ENCODE measurements at regions not wholly inside any gene's neighbourhood (a gene's known extent, or its start where the extent isn't known, plus 50 kb on each side); places are given as distances from the start of the nearest gene placed in this dataset.

DNA sequence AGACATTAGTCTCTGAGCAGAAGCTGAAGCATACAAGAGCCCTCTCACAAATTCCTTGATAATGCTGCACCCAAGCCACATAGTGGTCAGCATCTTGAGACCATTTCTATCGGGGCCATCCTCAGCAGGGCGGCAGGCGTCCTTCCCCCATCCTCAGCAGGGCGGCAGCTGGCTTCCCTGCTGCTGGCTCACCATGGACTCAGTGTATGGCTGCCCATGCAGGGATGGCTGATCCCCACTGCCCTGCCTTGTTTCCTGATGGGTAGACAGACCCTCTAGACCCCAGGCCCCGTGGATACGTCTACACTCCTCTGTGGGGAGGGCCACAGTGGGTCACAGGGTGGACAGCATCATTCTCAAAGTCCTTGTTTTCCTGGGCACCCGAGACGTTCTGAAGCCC, 406.8 kb downstream of the TCERG1L start:
- no peaks in the 10 kb centered on the region for H3K4me1 Mint-ChIP-seq
- TF ChIP-seq, protein P1, sequence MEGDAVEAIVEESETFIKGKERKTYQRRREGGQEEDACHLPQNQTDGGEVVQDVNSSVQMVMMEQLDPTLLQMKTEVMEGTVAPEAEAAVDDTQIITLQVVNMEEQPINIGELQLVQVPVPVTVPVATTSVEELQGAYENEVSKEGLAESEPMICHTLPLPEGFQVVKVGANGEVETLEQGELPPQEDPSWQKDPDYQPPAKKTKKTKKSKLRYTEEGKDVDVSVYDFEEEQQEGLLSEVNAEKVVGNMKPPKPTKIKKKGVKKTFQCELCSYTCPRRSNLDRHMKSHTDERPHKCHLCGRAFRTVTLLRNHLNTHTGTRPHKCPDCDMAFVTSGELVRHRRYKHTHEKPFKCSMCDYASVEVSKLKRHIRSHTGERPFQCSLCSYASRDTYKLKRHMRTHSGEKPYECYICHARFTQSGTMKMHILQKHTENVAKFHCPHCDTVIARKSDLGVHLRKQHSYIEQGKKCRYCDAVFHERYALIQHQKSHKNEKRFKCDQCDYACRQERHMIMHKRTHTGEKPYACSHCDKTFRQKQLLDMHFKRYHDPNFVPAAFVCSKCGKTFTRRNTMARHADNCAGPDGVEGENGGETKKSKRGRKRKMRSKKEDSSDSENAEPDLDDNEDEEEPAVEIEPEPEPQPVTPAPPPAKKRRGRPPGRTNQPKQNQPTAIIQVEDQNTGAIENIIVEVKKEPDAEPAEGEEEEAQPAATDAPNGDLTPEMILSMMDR (conservative IDR thresholded peaks at IDR 0.05): no peak
- H3K9me3 Mint-ChIP-seq: no peaks in the 10 kb centered on the region
- peaks cover 6% of the 10 kb centered on the region for H3K27me3 Mint-ChIP-seq (ENCODE audit: low read depth)
- H3K27ac Mint-ChIP-seq (ENCODE audit: unreplicated experiment): no peak overlapping the region
- no peaks in the 10 kb centered on the region for H3K36me3 Mint-ChIP-seq (ENCODE audit: low read depth)
- DNase-seq (ENCODE audit: low read depth, low spot score): no peak
- H3K4me3 Mint-ChIP-seq: no peak overlapping the region

DNA sequence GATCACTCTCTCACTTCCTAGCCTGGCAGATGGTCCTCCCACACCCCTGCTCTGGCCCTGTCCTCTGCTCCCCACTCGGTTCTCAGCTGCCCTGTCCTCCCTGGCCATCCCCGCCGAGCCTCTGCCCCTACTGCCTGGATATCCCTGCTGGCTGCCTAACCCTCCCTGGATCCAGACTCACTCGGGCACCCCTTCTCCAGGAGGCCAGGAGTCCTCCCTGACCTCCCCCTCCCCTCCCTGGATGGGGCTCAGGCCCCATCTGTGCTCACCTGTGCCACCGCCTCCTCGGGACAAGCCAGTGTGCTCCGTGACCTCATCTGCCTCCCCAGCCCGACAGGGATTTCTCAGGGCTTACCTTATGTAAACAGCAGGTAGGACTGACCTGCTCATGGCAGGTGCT, 406.1 kb downstream of the TCERG1L start:
- no peak for DNase-seq (ENCODE audit: low read depth, low spot score)
- TF ChIP-seq, protein P1 (conservative IDR thresholded peaks at IDR 0.05): no peak
- peaks cover 13% of the 10 kb centered on the region for H3K27me3 Mint-ChIP-seq (ENCODE audit: low read depth)
- H3K9me3 Mint-ChIP-seq: no peaks in the 10 kb centered on the region
- no peak overlapping the region for H3K4me3 Mint-ChIP-seq
- H3K27ac Mint-ChIP-seq (ENCODE audit: unreplicated experiment): no peak overlapping the region
- H3K4me1 Mint-ChIP-seq: no peaks in the 10 kb centered on the region
- no peaks in the 10 kb centered on the region for H3K36me3 Mint-ChIP-seq (ENCODE audit: low read depth)

DNA sequence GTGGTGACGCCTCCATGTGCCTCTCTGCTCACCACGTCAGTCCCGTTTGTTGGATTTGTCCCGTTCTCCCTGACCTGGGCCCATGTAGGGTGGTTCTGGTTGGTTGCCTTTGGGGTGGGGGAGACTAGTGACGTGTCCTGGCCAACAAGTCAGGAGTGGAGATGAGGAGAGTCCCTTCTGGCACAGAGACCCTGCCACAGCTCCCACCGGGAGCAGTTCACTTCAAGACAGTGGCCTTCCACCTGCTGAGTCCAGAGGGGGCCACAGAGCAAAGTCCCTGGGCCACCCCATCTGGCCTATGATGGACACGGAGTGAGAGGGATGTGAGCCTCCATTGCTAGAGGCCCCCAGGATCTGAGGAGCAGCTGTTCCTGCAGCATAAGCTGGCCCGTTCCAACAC, 405.6 kb downstream of the TCERG1L start:
- Mint-ChIP-seq H3K4me3 (no peak overlapping the region), H3K27ac (ENCODE audit: unreplicated experiment) (no peak overlapping the region), H3K27me3 (ENCODE audit: low read depth) (peaks cover 13% of the 10 kb centered on the region), H3K9me3 (no peaks in the 10 kb centered on the region), H3K36me3 (ENCODE audit: low read depth) (no peaks in the 10 kb centered on the region), H3K4me1 (no peaks in the 10 kb centered on the region)
- no peak for DNase-seq (ENCODE audit: low read depth, low spot score)
- TF ChIP-seq, protein P1 (conservative IDR thresholded peaks at IDR 0.05): no peak

DNA sequence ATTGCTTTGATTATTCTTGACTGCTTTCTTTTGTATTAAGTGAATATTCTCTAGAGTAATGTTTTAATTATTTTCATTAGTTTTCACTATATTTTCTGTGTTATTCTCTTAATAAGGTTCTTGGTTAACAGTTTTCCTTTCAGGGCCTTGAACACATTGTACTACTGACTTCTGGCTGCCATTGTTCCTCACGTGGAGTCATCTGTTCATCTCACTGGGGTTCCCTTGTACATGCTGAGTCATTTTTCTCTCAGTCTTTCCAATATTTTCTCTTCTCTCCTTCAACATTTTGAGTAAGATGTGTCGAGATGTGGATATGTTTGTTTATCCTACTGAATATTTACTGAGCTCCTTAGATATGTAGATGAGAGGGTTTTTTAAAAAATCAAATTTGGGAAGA, 400.7 kb downstream of the TCERG1L start:
- Mint-ChIP-seq H3K27ac (ENCODE audit: unreplicated experiment) (no peak overlapping the region), H3K27me3 (ENCODE audit: low read depth) (peaks cover 28% of the 10 kb centered on the region), H3K9me3 (peaks cover 7% of the 10 kb centered on the region), H3K4me3 (no peak overlapping the region), H3K36me3 (ENCODE audit: low read depth) (no peaks in the 10 kb centered on the region), H3K4me1 (no peaks in the 10 kb centered on the region)
- TF ChIP-seq, protein P1 (conservative IDR thresholded peaks at IDR 0.05): no peak
- no peak for DNase-seq (ENCODE audit: low read depth, low spot score)

DNA sequence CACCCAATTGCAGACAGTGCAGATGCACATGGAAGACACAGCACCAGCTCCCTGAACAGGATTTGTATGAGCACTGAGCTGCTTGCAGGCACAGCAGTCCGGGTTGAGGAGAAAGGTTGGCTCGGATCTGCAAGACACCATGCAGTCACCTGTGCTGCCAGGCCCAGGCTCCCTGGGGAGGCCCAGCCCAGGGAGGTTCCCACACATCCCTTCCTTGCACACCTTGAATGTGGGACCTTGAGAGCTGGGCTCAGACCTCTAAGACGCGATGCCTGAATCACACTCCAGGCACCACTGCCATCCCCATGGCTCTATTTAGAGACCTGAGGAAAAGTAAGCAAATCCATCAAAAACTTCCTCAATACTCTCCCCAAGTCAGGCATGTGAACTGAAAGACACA, 397.7 kb downstream of the TCERG1L start:
- Mint-ChIP-seq H3K36me3 (ENCODE audit: low read depth) (no peaks in the 10 kb centered on the region), H3K27me3 (ENCODE audit: low read depth) (peaks cover 43% of the 10 kb centered on the region), H3K9me3 (peaks cover 7% of the 10 kb centered on the region), H3K27ac (ENCODE audit: unreplicated experiment) (no peak overlapping the region), H3K4me3 (no peak overlapping the region), H3K4me1 (no peaks in the 10 kb centered on the region)
- no peak for DNase-seq (ENCODE audit: low read depth, low spot score)
- TF ChIP-seq, protein P1 (conservative IDR thresholded peaks at IDR 0.05): no peak

DNA sequence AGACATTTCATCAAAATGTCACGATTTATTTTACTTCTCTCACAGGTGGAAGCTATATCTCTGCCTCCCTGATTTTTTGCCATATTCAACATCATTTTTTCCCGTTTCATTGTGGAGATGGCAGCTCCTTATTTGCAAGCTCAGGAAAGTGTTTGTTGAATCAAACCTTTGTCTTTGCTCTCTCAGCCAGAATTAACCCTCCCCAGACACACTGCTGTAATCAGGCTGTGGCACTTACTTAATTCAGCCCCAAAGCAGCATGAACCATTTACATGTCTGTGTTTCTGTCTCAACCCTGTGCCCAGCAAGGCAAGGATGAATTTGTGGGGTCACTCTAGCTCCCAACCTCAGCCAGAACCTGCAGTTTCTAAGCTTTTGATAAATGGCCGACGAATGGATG, 397.2 kb downstream of the TCERG1L start:
- Mint-ChIP-seq H3K4me3 (no peak overlapping the region), H3K36me3 (ENCODE audit: low read depth) (no peaks in the 10 kb centered on the region), H3K27me3 (ENCODE audit: low read depth) (peaks cover 45% of the 10 kb centered on the region), H3K27ac (ENCODE audit: unreplicated experiment) (no peak overlapping the region), H3K9me3 (peaks cover 7% of the 10 kb centered on the region), H3K4me1 (no peaks in the 10 kb centered on the region)
- DNase-seq (ENCODE audit: low read depth, low spot score): no peak
- TF ChIP-seq, protein P1 (conservative IDR thresholded peaks at IDR 0.05): no peak

All from neural crest cell (in vitro differentiated cells).